GM12878 (cell line): ENCODE measurements at regions not wholly inside any gene's neighbourhood (a gene's known extent, or its start where the extent isn't known, plus 50 kb on each side); places are given as distances from the start of the nearest gene placed in this dataset.

Source experiments
- CUX1 ChIP-seq: IDR thresholded peaks from 2 replicates; pipeline ENCODE4 v1.6.1; 2012; ENCODE audit warnings: improper control_type of control experiment, low read depth, low read length; ENCODE audit not compliant: insufficient replicate concordance
- TCF12 ChIP-seq: IDR thresholded peaks from 2 replicates; pipeline ENCODE4 v1.6.1; 2011; ENCODE audit warnings: low read depth, mild to moderate bottlenecking, low read length
- ZBTB33 ChIP-seq: fragments of 450-650 bp; IDR thresholded peaks from 2 replicates; pipeline ENCODE4 v1.6.1; 2017; ENCODE audit warnings: mild to moderate bottlenecking
- ZZZ3 ChIP-seq: IDR thresholded peaks from 2 replicates; pipeline ENCODE4 v1.6.1; 2011; ENCODE audit warnings: low read depth; ENCODE audit not compliant: control insufficient read depth, insufficient read length
- TF ChIP-seq, protein P1 (sequence below): fragments of 450-650 bp; IDR thresholded peaks from 2 replicates; pipeline ENCODE4 v1.6.1; 2017; ENCODE audit warnings: borderline replicate concordance

- TF ChIP-seq, protein P1, sequence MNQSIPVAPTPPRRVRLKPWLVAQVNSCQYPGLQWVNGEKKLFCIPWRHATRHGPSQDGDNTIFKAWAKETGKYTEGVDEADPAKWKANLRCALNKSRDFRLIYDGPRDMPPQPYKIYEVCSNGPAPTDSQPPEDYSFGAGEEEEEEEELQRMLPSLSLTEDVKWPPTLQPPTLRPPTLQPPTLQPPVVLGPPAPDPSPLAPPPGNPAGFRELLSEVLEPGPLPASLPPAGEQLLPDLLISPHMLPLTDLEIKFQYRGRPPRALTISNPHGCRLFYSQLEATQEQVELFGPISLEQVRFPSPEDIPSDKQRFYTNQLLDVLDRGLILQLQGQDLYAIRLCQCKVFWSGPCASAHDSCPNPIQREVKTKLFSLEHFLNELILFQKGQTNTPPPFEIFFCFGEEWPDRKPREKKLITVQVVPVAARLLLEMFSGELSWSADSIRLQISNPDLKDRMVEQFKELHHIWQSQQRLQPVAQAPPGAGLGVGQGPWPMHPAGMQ = no peak
- TF ChIP-seq CUX1 = no peak
- TF ChIP-seq TCF12 = no peak
- TF ChIP-seq ZBTB33 = no peak
- TF ChIP-seq ZZZ3 = no peak
These were observed 124.6 kb upstream of the SLC10A2 start (continued) for GRCh38 chr13:103190841-103191240.
